ENCODE measurements at regions not wholly inside any gene's neighbourhood (a gene's known extent, or its start where the extent isn't known, plus 50 kb on each side); places are given as distances from the start of the nearest gene placed in this dataset.

DNA sequence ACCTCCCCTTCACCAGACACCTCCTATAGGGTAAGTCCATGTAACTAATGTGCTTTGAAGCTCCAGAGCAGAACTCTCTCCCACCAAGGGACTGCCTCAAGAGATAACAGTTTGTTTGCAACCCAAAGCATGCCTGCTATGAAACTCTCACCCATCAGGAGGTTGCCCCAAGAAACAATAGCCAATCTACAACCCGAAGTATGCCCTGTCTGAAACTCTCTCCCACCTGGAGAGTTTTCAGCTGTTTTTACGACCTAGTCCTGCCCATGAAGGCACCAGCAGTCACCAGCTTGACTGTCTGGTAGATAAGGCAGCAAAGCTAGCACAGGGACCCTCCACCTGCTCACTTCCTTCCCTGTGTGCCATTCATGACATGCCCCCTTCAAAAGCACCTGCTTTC lies 533.9 kb upstream of the CRIM1 start:
- DNase-seq, result no peak
- no peak overlapping the region for H3K27ac ChIP-seq (ENCODE audit: low read depth in 1 of 2, low read length in 2 of 2)
- no peak overlapping the region for H2AFZ ChIP-seq (ENCODE audit: insufficient read depth, low read depth, low read length, poor library complexity, severe bottlenecking)
- H3K9me3 ChIP-seq (replicated peaks in 1 of 2; ENCODE audit: control insufficient read depth in 1 of 2, insufficient read depth in 1 of 2, low read length in 2 of 2), result no peaks in the 10 kb centered on the region
- no peaks in the 10 kb centered on the region for H3K36me3 Mint-ChIP-seq
- H3K9ac ChIP-seq (ENCODE audit: insufficient read depth, low read length, poor library complexity, severe bottlenecking), result no peak overlapping the region
- no peaks in the 10 kb centered on the region for H3K4me1 Mint-ChIP-seq
- WGBS (ENCODE audit: insufficient coverage), result 52% methylated on average over 2 of the region's 2 CpGs
- peaks cover 0 to 4% (median 3%) of the 10 kb centered on the region in 7 donors for H3K9me3 Mint-ChIP-seq
- no peak overlapping the region for H3K27ac Mint-ChIP-seq
- H3K36me3 ChIP-seq (replicated peaks in 1 of 2; ENCODE audit: control insufficient read depth in 1 of 2, insufficient read depth in 2 of 2, low read length in 2 of 2), result no peaks in the 10 kb centered on the region
- H3K4me3 ChIP-seq (replicated peaks in 1 of 3; ENCODE audit: low read depth in 2 of 3, low read length in 3 of 3), result no peak overlapping the region
- intact Hi-C loops (cut with micrococcal nuclease), result no loop called here
- peaks cover 0 to 2% (median 0%) of the 10 kb centered on the region in 3 donors for H3K27me3 Mint-ChIP-seq (ENCODE audit: low read depth in 3 of 3)
- TF ChIP-seq, protein P1, sequence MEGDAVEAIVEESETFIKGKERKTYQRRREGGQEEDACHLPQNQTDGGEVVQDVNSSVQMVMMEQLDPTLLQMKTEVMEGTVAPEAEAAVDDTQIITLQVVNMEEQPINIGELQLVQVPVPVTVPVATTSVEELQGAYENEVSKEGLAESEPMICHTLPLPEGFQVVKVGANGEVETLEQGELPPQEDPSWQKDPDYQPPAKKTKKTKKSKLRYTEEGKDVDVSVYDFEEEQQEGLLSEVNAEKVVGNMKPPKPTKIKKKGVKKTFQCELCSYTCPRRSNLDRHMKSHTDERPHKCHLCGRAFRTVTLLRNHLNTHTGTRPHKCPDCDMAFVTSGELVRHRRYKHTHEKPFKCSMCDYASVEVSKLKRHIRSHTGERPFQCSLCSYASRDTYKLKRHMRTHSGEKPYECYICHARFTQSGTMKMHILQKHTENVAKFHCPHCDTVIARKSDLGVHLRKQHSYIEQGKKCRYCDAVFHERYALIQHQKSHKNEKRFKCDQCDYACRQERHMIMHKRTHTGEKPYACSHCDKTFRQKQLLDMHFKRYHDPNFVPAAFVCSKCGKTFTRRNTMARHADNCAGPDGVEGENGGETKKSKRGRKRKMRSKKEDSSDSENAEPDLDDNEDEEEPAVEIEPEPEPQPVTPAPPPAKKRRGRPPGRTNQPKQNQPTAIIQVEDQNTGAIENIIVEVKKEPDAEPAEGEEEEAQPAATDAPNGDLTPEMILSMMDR (IDR thresholded peaks at IDR 0.05), result no peak
- H3K27me3 ChIP-seq (ENCODE audit: control insufficient read depth in 2 of 2, insufficient read depth in 2 of 2, low read length in 2 of 2), result no peaks in the 10 kb centered on the region
- H3K4me2 ChIP-seq (replicated peaks; ENCODE audit: extremely low read depth, low read length, poor library complexity, severe bottlenecking), result no peak overlapping the region
- H3K4me3 Mint-ChIP-seq, result no peak overlapping the region
- no peaks in the 10 kb centered on the region for H3K79me2 ChIP-seq (ENCODE audit: insufficient read depth, low read length)
- no peaks in the 10 kb centered on the region for H3K4me1 ChIP-seq (ENCODE audit: control insufficient read depth in 1 of 2, insufficient read depth in 2 of 2, low read length in 2 of 2)
- H4K20me1 ChIP-seq (ENCODE audit: insufficient read depth, low read length), result no peaks in the 10 kb centered on the region

DNA sequence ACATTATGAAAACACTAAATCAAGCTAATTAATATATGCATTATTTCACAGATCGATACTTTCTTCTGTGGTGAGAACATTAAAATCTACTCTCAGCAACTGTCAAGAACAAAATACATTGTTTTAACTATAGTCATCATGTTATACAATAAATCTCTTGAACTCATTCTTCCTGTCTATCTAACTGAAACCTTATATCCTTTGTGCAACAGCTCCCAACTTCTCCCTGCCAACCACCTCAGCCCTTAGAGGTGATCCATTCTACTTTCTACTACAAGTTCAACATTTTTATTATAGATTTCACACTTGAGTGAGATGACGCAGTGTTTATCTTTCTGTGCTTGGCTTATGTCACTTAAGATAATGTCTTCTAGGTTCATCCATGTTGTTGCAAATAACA lies 535.2 kb upstream of the CRIM1 start:
- no peak overlapping the region for H3K27ac ChIP-seq (ENCODE audit: low read depth in 1 of 2, low read length in 2 of 2)
- TF ChIP-seq, protein P1 (IDR thresholded peaks at IDR 0.05), result no peak
- H3K79me2 ChIP-seq (ENCODE audit: insufficient read depth, low read length), result no peaks in the 10 kb centered on the region
- no peak overlapping the region for H3K4me2 ChIP-seq (replicated peaks; ENCODE audit: extremely low read depth, low read length, poor library complexity, severe bottlenecking)
- H3K36me3 ChIP-seq (replicated peaks in 1 of 2; ENCODE audit: control insufficient read depth in 1 of 2, insufficient read depth in 2 of 2, low read length in 2 of 2), result no peaks in the 10 kb centered on the region
- H3K9me3 ChIP-seq (replicated peaks in 1 of 2; ENCODE audit: control insufficient read depth in 1 of 2, insufficient read depth in 1 of 2, low read length in 2 of 2), result no peaks in the 10 kb centered on the region
- no peak overlapping the region for H3K9ac ChIP-seq (ENCODE audit: insufficient read depth, low read length, poor library complexity, severe bottlenecking)
- H3K4me3 Mint-ChIP-seq, result no peak overlapping the region
- peak overlapping the region in 1 of 7 donors; percentile 34 for H3K27ac Mint-ChIP-seq
- H3K4me1 ChIP-seq (ENCODE audit: control insufficient read depth in 1 of 2, insufficient read depth in 2 of 2, low read length in 2 of 2), result no peaks in the 10 kb centered on the region
- H2AFZ ChIP-seq (ENCODE audit: insufficient read depth, low read depth, low read length, poor library complexity, severe bottlenecking), result no peak overlapping the region
- peaks cover 0 to 2% (median 0%) of the 10 kb centered on the region in 3 donors for H3K27me3 Mint-ChIP-seq (ENCODE audit: low read depth in 3 of 3)
- intact Hi-C loops (cut with micrococcal nuclease), result no loop called here
- H3K36me3 Mint-ChIP-seq, result no peaks in the 10 kb centered on the region
- WGBS (ENCODE audit: insufficient coverage), result no CpG with 5 or more reads among the region's 2 CpGs
- H4K20me1 ChIP-seq (ENCODE audit: insufficient read depth, low read length), result no peaks in the 10 kb centered on the region
- no peaks in the 10 kb centered on the region for H3K27me3 ChIP-seq (ENCODE audit: control insufficient read depth in 2 of 2, insufficient read depth in 2 of 2, low read length in 2 of 2)
- no peak for DNase-seq
- peaks cover 2 to 11% (median 6%) of the 10 kb centered on the region in 7 donors for H3K9me3 Mint-ChIP-seq
- H3K4me3 ChIP-seq (replicated peaks in 1 of 3; ENCODE audit: low read depth in 2 of 3, low read length in 3 of 3), result no peak overlapping the region
- no peaks in the 10 kb centered on the region for H3K4me1 Mint-ChIP-seq

Data from CD14-positive monocyte (primary cell).